GM19372 (cell line): ENCODE measurements at regions not wholly inside any gene's neighbourhood (a gene's known extent, or its start where the extent isn't known, plus 50 kb on each side); places are given as distances from the start of the nearest gene placed in this dataset.
"Not testable (repeated sequence)": the region's sequence is repeated elsewhere in the genome, so short reads cannot be mapped to it uniquely, and the experiment has no call there.

ENCODE experiments used
- ATAC-seq: cut with Tn5 transposase; IDR thresholded peaks from one replicate; pipeline ENCODE4 v1.9.1; 2021; ENCODE audit warnings: mild to moderate bottlenecking, low read depth, moderate library complexity; ENCODE audit not compliant: unreplicated experiment

- no peak for ATAC-seq
Observed at GRCh38 chr6:3959385-3959784, 110.2 kb downstream of the FAM50B start.

- no peak for ATAC-seq
Observed at GRCh38 chr6:3960754-3961361, 111.7 kb downstream of the FAM50B start.

GRCh38 chr6:3961581-3962215 lies 112.5 kb downstream of the FAM50B start:
- no peak for ATAC-seq

- ATAC-seq: no peak
Observed at GRCh38 chr6:3962291-3963280, 113.4 kb downstream of the FAM50B start.

GRCh38 chr6:3963426-3963825 lies 114.3 kb downstream of the FAM50B start:
- ATAC-seq: no peak

GRCh38 chr6:3965071-3965718 lies 113.7 kb downstream of the FAM217A start:
- no peak for ATAC-seq

GRCh38 chr6:3966426-3966825 lies 112.5 kb downstream of the FAM217A start:
- ATAC-seq: no peak

GRCh38 chr6:3970097-3970496 lies 108.8 kb downstream of the FAM217A start:
- no peak for ATAC-seq

- not testable (repeated sequence) for ATAC-seq
Observed at GRCh38 chr6:3973152-3973551, 105.8 kb downstream of the FAM217A start.

- peak; percentile 65 for ATAC-seq
Observed at GRCh38 chr6:3977875-3978711, 100.8 kb downstream of the FAM217A start.

- not testable (repeated sequence) for ATAC-seq
Observed at GRCh38 chr6:3978966-3979365, 100.0 kb downstream of the FAM217A start.

- no peak for ATAC-seq
Observed at GRCh38 chr6:3981917-3982316, 97.0 kb downstream of the FAM217A start.

GRCh38 chr6:3983778-3984177 lies 95.2 kb downstream of the FAM217A start:
- no peak for ATAC-seq

GRCh38 chr6:3984494-3984893 lies 94.4 kb downstream of the FAM217A start:
- no peak for ATAC-seq

- ATAC-seq: no peak
Observed at GRCh38 chr6:3986241-3986640, 92.7 kb downstream of the FAM217A start.

GRCh38 chr6:3987053-3987452 lies 91.9 kb downstream of the FAM217A start:
- no peak for ATAC-seq

GRCh38 chr6:3987576-3987975 lies 91.4 kb downstream of the FAM217A start:
- ATAC-seq: no peak

- ATAC-seq: no peak
Observed at GRCh38 chr6:3990692-3991491, 88.0 kb downstream of the FAM217A start.

- no peak for ATAC-seq
Observed at GRCh38 chr6:3991941-3992340, 87.0 kb downstream of the FAM217A start.
